ENCODE measurements at regions not wholly inside any gene's neighbourhood (a gene's known extent, or its start where the extent isn't known, plus 50 kb on each side); places are given as distances from the start of the nearest gene placed in this dataset.

GRCh38 chr14:85131226-85131922, 398.6 kb upstream of the FLRT2 start:
- TF ChIP-seq EZH2 (IDR thresholded peaks at IDR 0.05; ENCODE audit: borderline replicate concordance, low read depth, low read length, severe bottlenecking) (no peak), CTCF (IDR thresholded peaks at IDR 0.05; ENCODE audit: extremely low read depth in 1 of 2, insufficient read depth in 1 of 2, low read depth in 1 of 2, low read length in 2 of 2) (no peak), POLR2AphosphoS5 (IDR thresholded peaks at IDR 0.05; ENCODE audit: insufficient read depth, low read depth, low read length) (no peak), POLR2A (IDR thresholded peaks at IDR 0.05; ENCODE audit: low read depth, low read length) (no peak), FOS (IDR thresholded peaks at IDR 0.05; ENCODE audit: borderline replicate concordance, insufficient read depth, low read length) (no peak), GATA2 (IDR thresholded peaks at IDR 0.05; ENCODE audit: insufficient read depth, insufficient read length, low read depth, low read length) (no peak)
